T-cell (primary cell): ENCODE measurements at regions not wholly inside any gene's neighbourhood (a gene's known extent, or its start where the extent isn't known, plus 50 kb on each side); places are given as distances from the start of the nearest gene placed in this dataset.

Experiments used
- ATAC-seq, 4 experiments: fragments of 200-7000 bp in 3 of 4; fragments of 150-1000 bp in 1 of 4; cut with Tn5 transposase; replicated peaks in 1 of 4; 1 replicate in 3 of 4; 2 replicates in 1 of 4; pipeline ENCODE4 v1.10.0; 2021; ENCODE audit warnings: moderate library complexity in 3 of 4, mild to moderate bottlenecking in 2 of 4, moderate number of reproducible peaks in 1 of 4
- CTCF ChIA-PET, 2 donors: fragments of 300-600 bp; sonication (Branson Sonifier 250); formaldehyde crosslinking; loops; one replicate each; lab custom pipeline; 2022; ENCODE audit warnings: antibody characterized with exemption in 2 of 2; lab: Charles Lee
- POLR2A ChIA-PET, 2 donors: fragments of 300-600 bp; sonication (Branson Sonifier 250); formaldehyde crosslinking; loops; one replicate each; lab custom pipeline; 2022; ENCODE audit warnings: antibody characterized with exemption in 2 of 2; lab: Charles Lee
- DNase-seq, 35 experiments: peaks; one replicate each; pipeline versions ENCODE4 v3.0.0 to v3.0.0-alpha.2; 2013 to 2023
- H3K27ac ChIP-seq: one replicate; pipeline ENCODE4 v1.5.1; 2013; ENCODE audit warnings: low read length
- H3K27me3 ChIP-seq, 2 experiments: replicated peaks in 1 of 2; 1 replicate in 1 of 2; 2 replicates in 1 of 2; pipeline versions ENCODE4 v1.6.1 to v1.7.0; 2013; ENCODE audit warnings: low read length in 1 of 2, mixed read lengths in 1 of 2; ENCODE audit not compliant: control insufficient read depth in 2 of 2, insufficient read depth in 2 of 2; ENCODE audit errors: extremely low read depth in 1 of 2
- H3K36me3 ChIP-seq, 2 donors: 1 replicate in 1 of 2; 2 replicates in 1 of 2; pipeline versions ENCODE4 v1.6.1 to v1.7.0; 2013; ENCODE audit warnings: low read length in 1 of 2; ENCODE audit not compliant: control insufficient read depth in 2 of 2, insufficient read depth in 1 of 2; ENCODE audit errors: extremely low read depth in 1 of 2
- H3K4me1 ChIP-seq, 2 experiments: 1 replicate in 1 of 2; 2 replicates in 1 of 2; pipeline versions ENCODE4 v1.6.1 to v1.7.0; 2013; ENCODE audit warnings: low read length in 2 of 2, mixed read lengths in 1 of 2; ENCODE audit not compliant: insufficient read depth in 2 of 2, control insufficient read depth in 1 of 2; ENCODE audit errors: extremely low read depth in 1 of 2
- H3K4me3 ChIP-seq, 2 donors: 1 replicate in 1 of 2; 2 replicates in 1 of 2; pipeline versions ENCODE4 v1.5.1 to v1.7.0; 2013; ENCODE audit warnings: mild to moderate bottlenecking in 2 of 2, low read length in 1 of 2, moderate library complexity in 1 of 2; ENCODE audit not compliant: control insufficient read depth in 1 of 2; ENCODE audit errors: extremely low read depth in 1 of 2
- H3K9me3 ChIP-seq: 2 replicates; pipeline ENCODE4 v1.7.0; 2013
- H3K27ac Mint-ChIP-seq, 2 donors: one replicate each; pipeline ENCODE4 v1.8.0; 2020 to 2021; ENCODE audit warnings: mild to moderate bottlenecking in 2 of 2, mixed read lengths in 2 of 2
- H3K27me3 Mint-ChIP-seq, 2 donors: one replicate each; pipeline ENCODE4 v1.8.0; 2021 to 2022; ENCODE audit warnings: mixed read lengths in 2 of 2
- H3K36me3 Mint-ChIP-seq: one replicate; pipeline ENCODE4 v1.8.0; 2021; ENCODE audit warnings: mixed read lengths
- H3K4me1 Mint-ChIP-seq, 3 donors: one replicate each; pipeline ENCODE4 v1.8.0; 2020 to 2022; ENCODE audit warnings: mixed read lengths in 3 of 3, mild to moderate bottlenecking in 1 of 3
- H3K4me3 Mint-ChIP-seq, 3 donors: one replicate each; pipeline ENCODE4 v1.8.0; 2020 to 2022; ENCODE audit warnings: mild to moderate bottlenecking in 3 of 3, mixed read lengths in 3 of 3, moderate library complexity in 3 of 3
- H3K9me3 Mint-ChIP-seq, 3 donors: one replicate each; pipeline ENCODE4 v1.8.0; 2020 to 2022; ENCODE audit warnings: mixed read lengths in 3 of 3
- WGBS: methylation state at CpG from one replicate; pipeline ENCODE4 v1.1.5; 2013; ENCODE audit warnings: missing lambda C conversion rate; ENCODE audit not compliant: insufficient coverage; 5-methylcytosine and 5-hydroxymethylcytosine counted together

- peaks cover 0 to 9% of the 10 kb centered on the region in 2 experiments for H3K27me3 ChIP-seq
- Mint-ChIP-seq H3K4me1 (no peaks in the 10 kb centered on the region), H3K36me3 (no peaks in the 10 kb centered on the region), H3K27ac (no peak overlapping the region), H3K4me3 (no peak overlapping the region), H3K9me3 (no peaks in the 10 kb centered on the region), H3K27me3 (peaks cover 0 to 1% of the 10 kb centered on the region in 2 donors)
- H3K9me3 ChIP-seq = no peaks in the 10 kb centered on the region
- ChIA-PET POLR2A (no interaction called here), CTCF (no interaction called here)
- no peak overlapping the region for H3K27ac ChIP-seq
- H3K4me3 ChIP-seq = no peak overlapping the region
- H3K4me1 ChIP-seq = no peaks in the 10 kb centered on the region
- no peaks in the 10 kb centered on the region for H3K36me3 ChIP-seq
- no peak for DNase-seq
- WGBS = 69% methylated on average over 2 of the region's 8 CpGs
- no peak for ATAC-seq
Measured at GRCh38 chr10:129024046-129024445, 443.0 kb upstream of the MGMT start.

GRCh38 chr10:129025787-129026186 lies 441.3 kb upstream of the MGMT start:
- no peak overlapping the region for H3K27ac ChIP-seq
- H3K36me3 Mint-ChIP-seq = no peaks in the 10 kb centered on the region
- no peaks in the 10 kb centered on the region for H3K4me1 ChIP-seq
- CTCF ChIA-PET = no interaction called here
- H3K9me3 Mint-ChIP-seq = no peaks in the 10 kb centered on the region
- no peak overlapping the region for H3K4me3 Mint-ChIP-seq
- H3K4me1 Mint-ChIP-seq = no peaks in the 10 kb centered on the region
- no peak overlapping the region for H3K4me3 ChIP-seq
- no peaks in the 10 kb centered on the region for H3K36me3 ChIP-seq
- DNase-seq = no peak
- no peak for ATAC-seq
- no peak overlapping the region for H3K27ac Mint-ChIP-seq
- peaks cover 0 to 9% of the 10 kb centered on the region in 2 experiments for H3K27me3 ChIP-seq
- WGBS = 79% methylated on average over 8 of the region's 10 CpGs
- POLR2A ChIA-PET = no interaction called here
- H3K9me3 ChIP-seq = no peaks in the 10 kb centered on the region
- H3K27me3 Mint-ChIP-seq = peaks cover 0 to 4% of the 10 kb centered on the region in 2 donors

DNA sequence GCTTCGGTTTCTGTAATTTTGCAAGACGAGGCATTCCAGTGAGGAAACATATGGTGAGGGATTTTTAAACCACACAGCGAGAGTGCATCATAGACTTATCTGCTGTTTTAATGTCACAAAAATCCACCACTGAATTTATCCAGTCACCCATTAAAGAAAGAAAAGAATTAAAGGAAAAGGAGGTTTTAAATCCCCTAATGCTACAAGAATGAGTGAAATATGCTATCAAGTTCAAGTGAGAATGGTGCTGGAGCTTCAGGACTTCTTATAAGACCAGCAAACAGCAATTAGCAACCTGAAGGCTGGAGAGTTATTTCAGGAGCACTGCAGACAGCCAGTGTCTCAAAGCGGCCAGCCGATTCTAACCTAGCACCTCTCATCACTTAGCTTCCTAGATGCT lies 439.1 kb upstream of the MGMT start:
- POLR2A ChIA-PET = no interaction called here
- H3K9me3 ChIP-seq = no peaks in the 10 kb centered on the region
- no CpG with 5 or more reads among the region's 5 CpGs for WGBS
- ATAC-seq = no peak
- Mint-ChIP-seq H3K9me3 (no peaks in the 10 kb centered on the region), H3K4me3 (no peak overlapping the region), H3K36me3 (no peaks in the 10 kb centered on the region), H3K4me1 (peaks cover 5 to 11% (median 11%) of the 10 kb centered on the region in 3 donors), H3K27me3 (peaks cover 0 to 12% of the 10 kb centered on the region in 2 donors), H3K27ac (no peak overlapping the region)
- H3K36me3 ChIP-seq = no peaks in the 10 kb centered on the region
- H3K27ac ChIP-seq = no peak overlapping the region
- DNase-seq = no peak
- no peak overlapping the region for H3K4me3 ChIP-seq
- CTCF ChIA-PET = no interaction called here
- H3K4me1 ChIP-seq = peaks cover 0 to 5% of the 10 kb centered on the region in 2 experiments
- H3K27me3 ChIP-seq = peaks cover 0 to 16% of the 10 kb centered on the region in 2 experiments

GRCh38 chr10:129028451-129028850 lies 438.6 kb upstream of the MGMT start:
- Histone ChIP-seq H3K4me3 (no peak overlapping the region), H3K27me3 (peaks cover 0 to 17% of the 10 kb centered on the region in 2 experiments), H3K36me3 (no peaks in the 10 kb centered on the region), H3K9me3 (no peaks in the 10 kb centered on the region), H3K27ac (no peak overlapping the region), H3K4me1 (peaks cover 0 to 5% of the 10 kb centered on the region in 2 experiments)
- POLR2A ChIA-PET = no interaction called here
- Mint-ChIP-seq H3K9me3 (no peaks in the 10 kb centered on the region), H3K4me3 (no peak overlapping the region), H3K4me1 (peaks cover 5 to 13% (median 11%) of the 10 kb centered on the region in 3 donors), H3K36me3 (no peaks in the 10 kb centered on the region), H3K27ac (no peak overlapping the region), H3K27me3 (peaks cover 0 to 13% of the 10 kb centered on the region in 2 donors)
- no peak for ATAC-seq
- WGBS = no CpG with 5 or more reads among the region's 7 CpGs
- CTCF ChIA-PET = interaction anchor here (0.7 kb wide), 3 partner anchors 248 to 1343 kb away, joined by 3 read pairs; no protein-coding TSS in a partner anchor
- DNase-seq = no peak

DNA sequence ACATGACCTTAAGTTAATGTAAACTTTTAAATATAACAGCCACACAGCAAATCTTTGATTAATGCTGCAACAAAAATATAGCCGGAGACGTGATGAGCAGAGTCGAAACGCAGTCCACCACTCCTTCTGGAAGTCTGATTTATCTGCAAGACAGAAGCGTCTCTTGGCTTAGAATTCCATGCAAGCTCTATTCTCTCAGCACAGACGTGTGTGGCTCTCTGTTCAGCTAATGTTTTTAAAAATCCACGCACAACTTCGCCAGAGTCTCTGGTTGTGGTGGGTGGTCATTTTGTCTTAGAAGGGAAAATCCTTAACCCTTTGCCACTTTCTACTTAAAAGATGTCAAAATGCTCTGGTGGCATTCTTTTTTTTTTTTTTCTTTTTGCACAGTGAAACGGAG lies 438.0 kb upstream of the MGMT start:
- DNase-seq = no peak
- no peaks in the 10 kb centered on the region for H3K36me3 ChIP-seq
- POLR2A ChIA-PET = no interaction called here
- H3K9me3 ChIP-seq = no peaks in the 10 kb centered on the region
- Mint-ChIP-seq H3K4me1 (peaks cover 11 to 19% (median 17%) of the 10 kb centered on the region in 3 donors), H3K27ac (no peak overlapping the region), H3K36me3 (no peaks in the 10 kb centered on the region), H3K9me3 (no peaks in the 10 kb centered on the region), H3K27me3 (peaks cover 0 to 13% of the 10 kb centered on the region in 2 donors), H3K4me3 (no peak overlapping the region)
- H3K27me3 ChIP-seq = peaks cover 0 to 20% of the 10 kb centered on the region in 2 experiments
- WGBS = 100% methylated on average over 1 of the region's 9 CpGs
- ATAC-seq = no peak
- H3K4me3 ChIP-seq = no peak overlapping the region
- H3K4me1 ChIP-seq = peaks cover 0 to 8% of the 10 kb centered on the region in 2 experiments
- CTCF ChIA-PET = interaction anchor here (0.7 kb wide), 3 partner anchors 247 to 1343 kb away, joined by 3 read pairs; no protein-coding TSS in a partner anchor
- H3K27ac ChIP-seq = no peak overlapping the region

DNA sequence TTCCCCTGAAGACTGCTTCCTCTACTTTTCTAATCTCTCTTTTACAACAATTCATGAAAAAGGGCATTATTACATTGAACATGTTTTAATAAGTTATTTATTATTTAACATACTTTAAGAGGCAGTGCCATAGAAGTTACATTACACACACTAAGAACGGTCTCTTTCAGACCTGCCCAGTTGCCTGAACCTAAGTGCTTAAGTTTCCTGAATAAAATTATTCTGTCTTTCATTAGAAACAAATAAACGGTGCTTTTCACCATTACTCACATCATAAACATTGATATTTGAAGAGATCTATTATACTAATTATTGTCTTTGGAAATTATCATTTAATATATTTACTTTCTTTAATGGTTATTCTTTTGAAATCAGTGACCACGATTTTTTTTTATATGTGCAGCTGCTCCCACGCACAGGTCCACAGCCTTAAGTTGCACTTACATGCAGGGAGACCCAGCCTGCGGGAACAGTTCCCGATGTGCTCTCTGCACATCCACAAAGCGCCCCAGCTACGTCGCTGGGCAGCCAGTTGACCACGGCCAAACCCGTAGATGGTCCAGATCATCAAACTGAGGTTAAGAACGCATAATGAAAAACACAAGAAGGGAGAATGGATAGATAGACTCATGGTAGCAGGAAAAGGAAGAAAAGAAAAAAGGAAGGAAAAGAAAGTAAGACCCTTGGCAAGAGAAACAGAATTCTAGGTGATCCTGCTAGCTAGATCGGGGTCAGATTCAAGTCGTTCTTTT lies 437.0 kb upstream of the MGMT start:
- no peaks in the 10 kb centered on the region for H3K36me3 ChIP-seq
- H3K27me3 Mint-ChIP-seq = peaks cover 4 to 14% of the 10 kb centered on the region in 2 donors
- H3K4me3 ChIP-seq = no peak overlapping the region
- no peaks in the 10 kb centered on the region for H3K36me3 Mint-ChIP-seq
- ATAC-seq (no peak), DNase-seq (no peak)
- ChIA-PET CTCF (no interaction called here), POLR2A (interaction anchor here in 1 of 2 donors (0.6 kb wide), 1 partner anchor 1099 kb away, joined by 3 read pairs; no protein-coding TSS in a partner anchor)
- no peaks in the 10 kb centered on the region for H3K9me3 Mint-ChIP-seq
- H3K27ac ChIP-seq = no peak overlapping the region
- H3K27me3 ChIP-seq = peaks cover 0 to 19% of the 10 kb centered on the region in 2 experiments
- H3K9me3 ChIP-seq = no peaks in the 10 kb centered on the region
- no peak overlapping the region for H3K27ac Mint-ChIP-seq
- peaks cover 0 to 10% of the 10 kb centered on the region in 2 experiments for H3K4me1 ChIP-seq
- no peak overlapping the region for H3K4me3 Mint-ChIP-seq
- peaks cover 16 to 27% (median 22%) of the 10 kb centered on the region in 3 donors for H3K4me1 Mint-ChIP-seq
- WGBS = 83% methylated on average over 9 of the region's 14 CpGs
